Activated effector memory CD4-positive, alpha-beta T cell treated with Interleukin-2 at 50 U/mL for 16 hours (primary cell): ENCODE measurements at regions not wholly inside any gene's neighbourhood (a gene's known extent, or its start where the extent isn't known, plus 50 kb on each side); places are given as distances from the start of the nearest gene placed in this dataset.

Experiments
- DNase-seq: peaks from one replicate; pipeline ENCODE4 v3.0.0-alpha.2; 2020

- DNase-seq, result no peak
Measured at GRCh38 chr15:58329781-58330671, 101.8 kb upstream of the LIPC start.

DNA sequence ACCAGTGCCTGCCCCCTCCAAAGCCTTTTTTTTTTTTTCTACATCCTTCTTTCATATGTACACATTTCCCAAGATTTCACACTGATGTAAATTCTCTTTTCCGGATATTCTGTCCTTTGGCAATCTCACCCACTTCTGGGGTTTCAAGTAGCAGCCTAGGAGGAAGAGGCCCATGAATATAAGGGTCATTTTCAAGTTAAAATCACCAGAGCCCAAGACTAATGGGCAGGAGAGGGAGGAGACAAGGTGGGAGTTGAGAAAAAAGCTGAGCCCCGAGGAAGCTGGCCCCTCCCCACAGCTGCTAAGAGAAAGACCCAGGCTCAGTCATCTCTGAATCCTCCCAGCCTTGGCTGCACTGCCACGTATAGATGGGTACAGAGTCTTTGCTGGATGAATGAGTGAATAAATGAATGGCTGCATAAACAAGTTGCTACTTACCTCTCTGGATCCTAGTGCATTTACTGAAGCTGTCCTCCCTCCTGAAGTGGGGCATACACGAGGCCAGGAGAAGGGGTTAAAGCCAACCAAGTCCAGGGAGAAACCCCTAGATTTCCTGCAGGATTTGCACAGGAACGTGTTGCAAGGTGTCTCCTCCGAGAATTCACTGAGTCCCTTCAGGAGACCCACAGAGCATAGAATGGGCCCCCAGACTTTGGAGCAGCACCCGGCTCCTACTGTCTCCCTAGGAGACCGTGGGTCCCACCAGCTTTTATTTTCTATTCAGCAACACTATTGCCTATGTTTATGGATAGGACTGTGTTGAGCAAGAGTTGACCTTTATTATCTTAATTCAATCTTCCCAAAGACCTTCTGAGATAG lies 100.8 kb upstream of the LIPC start:
- DNase-seq, result no peak

GRCh38 chr15:58331560-58331912 lies 100.3 kb upstream of the LIPC start:
- no peak for DNase-seq

GRCh38 chr15:58331913-58332675 lies 99.7 kb upstream of the LIPC start:
- DNase-seq, result peak; percentile 62

GRCh38 chr15:58332676-58333400 lies 99.0 kb upstream of the LIPC start:
- DNase-seq, result no peak

DNA sequence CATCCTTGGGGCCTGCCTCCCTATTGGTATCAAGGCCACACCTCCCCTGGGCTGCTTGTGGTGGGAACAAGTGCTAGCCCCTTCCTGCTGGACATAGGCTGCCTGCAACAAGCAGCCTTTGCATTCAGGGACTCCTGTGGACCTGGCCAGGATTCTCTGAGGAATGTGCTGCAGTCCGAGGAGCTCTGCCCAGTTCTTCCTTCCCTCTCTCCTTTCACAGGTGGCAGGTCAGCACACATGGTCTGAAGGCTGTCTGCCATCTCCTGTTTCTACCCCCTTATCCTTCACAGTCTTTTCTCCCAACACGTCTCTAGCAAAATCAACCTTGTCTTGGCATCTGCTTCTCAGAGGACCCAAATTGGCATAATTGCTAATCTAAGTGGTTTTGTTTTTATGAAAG lies 97.0 kb upstream of the LIPC start:
- no peak for DNase-seq

DNA sequence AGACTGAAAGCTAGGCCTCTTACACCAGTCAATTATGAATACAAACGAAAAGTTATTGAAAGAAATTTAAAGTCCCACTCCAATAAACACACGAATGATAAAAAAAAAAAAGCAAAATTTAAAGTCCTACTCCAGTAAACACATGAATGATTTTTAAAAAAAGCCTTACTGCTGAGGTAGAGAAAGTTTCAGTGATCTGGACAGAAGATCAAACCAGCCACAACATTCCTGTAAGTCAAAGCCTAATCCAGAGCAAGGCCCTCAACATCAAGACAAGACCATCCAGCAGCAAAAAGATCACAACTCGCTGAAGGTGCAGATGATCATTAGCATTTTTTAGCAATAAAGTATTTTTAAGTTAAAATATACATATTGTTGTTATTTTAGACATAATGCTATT lies 95.6 kb upstream of the LIPC start:
- no peak for DNase-seq

GRCh38 chr15:58340176-58340575 lies 91.6 kb upstream of the LIPC start:
- no peak for DNase-seq

- DNase-seq, result no peak
Measured at GRCh38 chr15:58342508-58342907, 89.3 kb upstream of the LIPC start.

DNA sequence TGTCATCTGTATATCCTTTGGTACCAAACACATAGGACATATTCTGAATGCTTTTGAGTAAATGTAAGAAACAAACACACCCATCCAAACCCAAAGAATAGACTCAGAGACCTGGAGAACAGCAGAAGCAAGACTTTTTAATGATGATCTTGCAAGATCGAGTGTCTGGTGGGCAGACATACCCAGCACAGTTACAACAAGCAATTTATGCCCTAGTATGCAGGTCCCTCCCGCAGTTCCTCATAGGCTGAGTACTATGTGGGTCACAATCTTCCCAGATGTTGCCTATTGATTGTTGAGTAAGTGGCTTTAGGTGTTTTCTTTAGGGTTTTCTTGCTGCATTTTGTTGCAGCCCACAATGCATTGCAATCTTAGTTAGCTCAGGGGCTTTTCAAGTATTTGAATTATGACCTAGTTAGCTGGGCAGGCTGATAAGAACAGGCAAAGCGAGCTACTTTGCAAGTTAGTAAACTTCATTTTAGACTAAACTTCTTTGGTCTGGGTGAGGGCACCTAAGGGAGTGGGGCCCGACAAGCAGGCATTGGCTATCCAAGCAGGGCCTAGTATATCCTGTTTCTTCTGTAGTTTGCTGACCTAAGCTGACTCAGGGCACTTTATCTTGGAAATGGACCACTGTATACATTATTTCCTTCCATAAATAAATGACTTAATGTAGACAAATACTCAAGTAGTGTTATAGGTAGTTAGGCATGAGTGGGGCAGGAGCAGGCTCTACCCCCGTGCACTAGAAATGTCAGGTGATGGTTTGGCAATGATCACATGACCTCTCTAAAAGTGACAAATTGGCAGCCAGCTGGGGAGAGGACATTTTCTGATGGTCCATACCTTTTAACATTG lies 87.3 kb upstream of the LIPC start:
- DNase-seq, result no peak

DNA sequence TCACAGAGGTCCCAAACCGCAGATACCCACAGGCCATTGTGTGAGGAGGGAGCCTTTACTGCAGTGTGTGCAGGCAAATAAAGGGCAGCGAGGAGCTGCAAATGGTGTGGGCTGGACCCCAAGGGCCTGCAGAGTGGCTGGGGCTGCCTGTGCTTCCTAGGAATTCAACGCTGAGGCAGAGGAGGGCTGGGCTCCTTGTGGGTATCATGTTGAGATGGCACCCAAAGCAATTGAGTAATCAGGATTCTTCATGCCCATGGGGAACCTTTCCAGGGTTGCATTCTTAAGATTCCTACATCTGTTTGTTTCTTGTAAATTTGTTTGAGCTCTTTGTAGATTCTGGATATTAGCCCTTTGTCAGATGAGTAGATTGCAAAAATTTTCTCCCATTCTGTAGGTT lies 85.4 kb upstream of the LIPC start:
- no peak for DNase-seq

- no peak for DNase-seq
Measured at GRCh38 chr15:58348095-58348812, 83.5 kb upstream of the LIPC start.

DNA sequence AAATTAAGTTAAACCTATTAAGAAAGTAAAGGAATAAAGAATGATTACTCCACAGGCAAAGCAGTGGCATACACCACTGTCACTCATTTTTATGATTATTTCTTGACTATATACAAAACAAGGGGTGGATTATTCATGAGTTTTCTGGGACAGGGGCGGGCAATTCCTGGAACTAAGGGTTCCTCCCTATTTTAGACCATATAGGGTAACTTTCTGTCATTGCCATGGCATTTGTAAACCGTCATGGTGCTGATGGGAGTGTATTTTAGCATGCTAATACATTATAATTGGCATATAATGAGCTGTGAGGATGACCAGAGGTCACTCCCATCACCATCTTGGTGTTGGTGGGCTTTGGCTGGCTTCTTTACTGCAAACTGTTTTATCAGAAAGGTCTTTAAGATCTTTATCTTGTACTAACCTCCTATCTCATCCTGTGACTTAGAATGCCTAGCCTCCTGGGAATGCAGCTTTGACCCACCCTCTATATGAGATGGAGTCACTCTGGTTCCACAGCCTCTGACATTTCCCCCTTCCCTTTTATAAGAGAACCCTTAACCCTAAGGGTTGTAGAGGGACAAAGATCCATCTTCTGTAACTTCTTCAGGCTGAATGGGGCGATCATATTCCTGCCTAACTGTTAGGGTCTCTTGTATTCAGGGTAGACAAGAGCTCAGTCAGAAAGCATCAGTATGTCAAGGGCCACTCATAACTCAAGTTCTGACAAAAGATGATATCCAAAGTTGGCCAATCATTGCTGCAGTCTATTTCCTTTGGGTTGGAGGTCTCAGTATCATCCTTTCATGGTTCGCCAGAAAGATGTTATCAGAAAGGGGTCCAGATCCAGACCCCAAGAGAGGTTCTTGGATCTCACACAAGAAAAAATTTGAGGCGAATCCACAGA lies 79.5 kb upstream of the LIPC start:
- DNase-seq, result no peak

DNA sequence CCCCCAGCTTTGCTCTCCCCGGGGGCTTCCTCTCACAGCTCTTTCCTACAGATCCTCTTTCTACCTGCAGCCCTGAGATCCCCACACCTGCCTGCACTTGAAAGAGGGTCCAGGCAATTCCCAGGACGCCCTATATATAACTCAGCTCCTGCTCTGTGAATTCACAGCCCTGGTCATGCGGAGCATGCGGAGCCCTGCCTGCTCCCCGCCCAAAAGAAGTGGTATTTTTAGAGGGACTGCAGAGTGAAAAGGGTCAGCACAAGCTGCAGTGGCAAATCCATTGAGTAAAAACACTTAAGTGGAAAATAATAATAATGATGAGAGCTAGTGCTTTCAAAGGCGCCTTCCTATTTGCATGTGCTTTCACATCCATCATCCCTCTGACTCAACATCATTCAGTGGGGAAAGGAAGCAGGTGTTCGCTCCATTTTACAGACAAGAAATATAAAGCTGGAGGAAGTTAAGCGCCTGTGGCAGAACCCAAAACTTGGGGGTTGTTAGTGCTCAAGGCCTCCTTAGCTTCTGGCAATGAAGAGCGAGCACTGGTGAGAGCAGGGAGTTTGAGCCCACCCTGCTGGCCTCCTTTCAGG lies 76.3 kb upstream of the LIPC start:
- no peak for DNase-seq

- no peak for DNase-seq
Measured at GRCh38 chr15:58355973-58356372, 75.8 kb upstream of the LIPC start.

GRCh38 chr15:58357529-58358476 lies 74.0 kb upstream of the LIPC start:
- no peak for DNase-seq

DNA sequence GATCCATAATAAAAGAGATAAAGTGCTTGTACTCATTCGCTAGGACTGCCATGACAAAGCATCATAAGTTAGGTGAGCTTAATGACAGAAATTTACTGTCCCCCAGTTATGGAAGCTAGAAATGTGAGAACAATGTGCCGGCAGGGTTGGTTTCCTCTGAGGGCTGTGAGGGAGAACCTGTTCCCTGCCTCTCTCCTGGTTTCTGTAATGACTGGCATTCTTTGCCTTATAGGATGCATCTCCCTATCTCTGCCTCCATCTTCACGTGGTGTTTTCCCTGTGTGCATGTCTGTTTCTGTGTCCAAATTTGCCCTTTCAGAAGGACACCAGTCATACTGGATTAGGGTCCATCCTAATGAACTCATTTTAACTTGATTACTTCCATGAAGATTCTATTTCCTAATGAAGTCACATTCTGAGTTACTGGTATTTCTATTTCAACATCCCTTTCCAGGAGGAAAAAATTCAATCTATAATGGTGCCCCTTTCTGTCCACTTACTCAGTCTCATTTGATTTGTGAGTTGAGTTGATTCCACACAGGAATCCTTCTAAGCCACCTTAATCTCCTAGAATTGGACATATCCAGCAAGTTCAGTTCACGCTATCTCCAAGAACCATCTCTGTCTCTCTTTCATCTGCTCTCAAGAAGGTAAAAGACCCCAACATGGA lies 71.2 kb upstream of the LIPC start:
- DNase-seq, result no peak

DNA sequence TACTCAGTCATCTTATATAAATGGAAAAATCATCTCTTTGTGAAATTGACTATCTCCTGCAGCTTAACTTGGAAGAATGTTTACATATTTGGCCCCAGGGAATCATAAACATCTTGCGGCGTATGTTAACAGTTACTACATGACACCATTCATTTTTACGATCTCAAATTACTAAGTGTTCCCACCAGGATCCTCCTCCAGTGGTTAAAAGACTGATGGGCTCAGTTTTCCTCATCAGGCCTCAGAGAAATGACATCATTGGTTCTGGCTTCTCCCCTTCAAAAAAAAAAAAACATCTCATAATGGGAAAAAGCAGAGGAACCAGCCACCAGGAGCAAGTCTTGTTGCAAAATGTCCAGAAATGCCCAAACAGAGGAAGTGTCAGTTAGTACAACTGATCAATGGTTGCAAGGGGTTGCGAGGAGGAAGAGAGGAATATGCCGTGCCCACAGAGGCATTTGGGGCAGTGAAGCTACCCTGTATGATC lies 70.5 kb upstream of the LIPC start:
- no peak for DNase-seq
